Left ventricle myocardium inferior (tissue), 1 donor: ENCODE measurements at regions not wholly inside any gene's neighbourhood (a gene's known extent, or its start where the extent isn't known, plus 50 kb on each side); places are given as distances from the start of the nearest gene placed in this dataset.

Experiments used
- DNase-seq: peaks from one replicate; pipeline ENCODE4 v3.0.0-alpha.2; 2020
- H3K27ac ChIP-seq: fragments of 200-600 bp; replicated peaks from 2 replicates; pipeline ENCODE4 v1.8.0; 2021
- H3K27me3 ChIP-seq: fragments of 200-600 bp; 2 replicates; pipeline ENCODE4 v1.8.0; 2021; ENCODE audit warnings: low read depth
- H3K36me3 ChIP-seq: fragments of 200-600 bp; 2 replicates; pipeline ENCODE4 v1.8.0; 2021
- H3K4me1 ChIP-seq: fragments of 200-600 bp; 2 replicates; pipeline ENCODE4 v1.8.0; 2021
- H3K4me3 ChIP-seq: fragments of 200-600 bp; 2 replicates; pipeline ENCODE4 v1.8.0; 2021; ENCODE audit warnings: mild to moderate bottlenecking, moderate library complexity
- H3K9me3 ChIP-seq: fragments of 200-600 bp; replicated peaks from 2 replicates; pipeline ENCODE4 v1.8.0; 2021
- intact Hi-C: fragments of 100-400 bp; cut with micrococcal nuclease; formaldehyde crosslinking; loops from one replicate; pipeline ENCODE4 v1.11.0; 2022
- TF ChIP-seq, protein P1 (sequence below): fragments of 200-600 bp; IDR thresholded peaks from 2 replicates; pipeline ENCODE4 v1.8.0; 2021; ENCODE audit warnings: antibody characterized with exemption, mild to moderate bottlenecking, borderline replicate concordance
- donor health status: DM: no; HTN: yes; CAD: no; lungs with severe emphysema.

DNA sequence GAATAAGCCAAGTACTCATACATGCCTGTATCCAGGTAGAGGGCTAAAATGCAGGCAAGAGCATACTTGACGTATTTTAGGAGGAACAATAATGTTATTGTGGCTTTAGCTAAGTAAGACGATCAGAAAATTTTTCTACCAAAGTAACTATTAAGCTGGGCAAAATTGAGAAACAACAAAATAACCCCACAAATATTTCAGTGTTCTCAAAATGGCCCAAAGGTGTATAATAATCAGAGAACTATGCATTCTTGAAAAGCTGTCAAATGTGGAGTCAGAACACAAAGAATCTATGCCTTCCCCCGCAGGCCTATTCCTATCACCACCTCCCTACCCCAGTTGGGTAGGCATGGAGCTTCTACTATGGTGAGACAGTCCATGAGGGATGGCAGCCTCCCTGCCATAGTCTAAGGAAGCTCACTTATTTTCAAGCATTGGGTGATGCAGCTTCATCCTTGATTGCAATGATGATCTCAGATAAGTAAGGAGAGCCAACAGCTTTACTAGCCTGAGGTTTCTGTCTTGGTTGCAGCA is 1132.5 kb upstream of the SPRY2 start:
- Histone ChIP-seq H3K36me3 (no peaks in the 10 kb centered on the region), H3K27me3 (no peaks in the 10 kb centered on the region), H3K9me3 (peaks cover 12% of the 10 kb centered on the region), H3K4me3 (no peak overlapping the region), H3K4me1 (no peaks in the 10 kb centered on the region), H3K27ac (no peak overlapping the region)
- DNase-seq = no peak
- intact Hi-C loops = no loop called here
- TF ChIP-seq, protein P1, sequence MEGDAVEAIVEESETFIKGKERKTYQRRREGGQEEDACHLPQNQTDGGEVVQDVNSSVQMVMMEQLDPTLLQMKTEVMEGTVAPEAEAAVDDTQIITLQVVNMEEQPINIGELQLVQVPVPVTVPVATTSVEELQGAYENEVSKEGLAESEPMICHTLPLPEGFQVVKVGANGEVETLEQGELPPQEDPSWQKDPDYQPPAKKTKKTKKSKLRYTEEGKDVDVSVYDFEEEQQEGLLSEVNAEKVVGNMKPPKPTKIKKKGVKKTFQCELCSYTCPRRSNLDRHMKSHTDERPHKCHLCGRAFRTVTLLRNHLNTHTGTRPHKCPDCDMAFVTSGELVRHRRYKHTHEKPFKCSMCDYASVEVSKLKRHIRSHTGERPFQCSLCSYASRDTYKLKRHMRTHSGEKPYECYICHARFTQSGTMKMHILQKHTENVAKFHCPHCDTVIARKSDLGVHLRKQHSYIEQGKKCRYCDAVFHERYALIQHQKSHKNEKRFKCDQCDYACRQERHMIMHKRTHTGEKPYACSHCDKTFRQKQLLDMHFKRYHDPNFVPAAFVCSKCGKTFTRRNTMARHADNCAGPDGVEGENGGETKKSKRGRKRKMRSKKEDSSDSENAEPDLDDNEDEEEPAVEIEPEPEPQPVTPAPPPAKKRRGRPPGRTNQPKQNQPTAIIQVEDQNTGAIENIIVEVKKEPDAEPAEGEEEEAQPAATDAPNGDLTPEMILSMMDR = no peak

DNA sequence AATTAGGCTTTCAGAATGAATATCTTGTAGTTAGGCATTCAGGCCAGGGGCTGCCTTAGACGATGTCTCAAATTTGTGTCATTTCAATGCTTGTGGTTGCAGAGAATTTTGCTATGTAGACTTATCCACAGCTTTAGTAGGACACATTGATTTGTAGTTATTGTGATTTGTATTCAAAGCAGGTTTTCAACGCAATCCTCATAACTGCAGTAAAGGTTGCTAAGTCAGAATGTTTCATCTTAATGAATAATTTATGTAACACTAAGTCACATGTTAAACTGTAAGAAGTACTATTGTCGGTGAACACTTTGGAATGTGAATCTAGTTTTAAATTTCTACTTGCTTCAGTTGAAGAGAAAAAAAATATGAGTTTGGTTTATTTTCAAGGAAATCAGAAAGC is 1117.2 kb upstream of the SPRY2 start:
- intact Hi-C loops = no loop called here
- Histone ChIP-seq H3K27ac (no peak overlapping the region), H3K4me1 (no peaks in the 10 kb centered on the region), H3K9me3 (peaks cover 8% of the 10 kb centered on the region), H3K4me3 (no peak overlapping the region), H3K36me3 (no peaks in the 10 kb centered on the region), H3K27me3 (no peaks in the 10 kb centered on the region)
- TF ChIP-seq, protein P1 = no peak
- DNase-seq = no peak

DNA sequence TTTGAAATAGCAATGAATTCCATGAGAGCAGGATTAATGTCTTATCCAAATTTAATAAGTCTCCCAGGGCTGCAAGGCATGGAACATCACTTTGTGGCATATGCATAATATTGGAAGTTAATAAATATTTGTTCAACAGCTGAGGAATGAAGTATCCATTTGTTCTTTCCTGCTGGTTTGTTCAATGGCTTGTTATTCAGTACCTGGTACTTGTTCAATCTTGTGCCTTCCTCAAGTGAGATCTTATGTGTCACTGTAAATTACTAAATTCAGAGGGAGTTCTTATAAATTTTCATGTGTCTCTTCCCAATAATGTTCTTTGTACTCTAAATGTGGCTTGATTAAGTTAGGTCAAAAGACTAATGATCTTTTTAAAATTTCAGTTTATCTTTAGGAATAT is 1105.5 kb upstream of the SPRY2 start:
- Histone ChIP-seq H3K27ac (no peak overlapping the region), H3K4me3 (no peak overlapping the region), H3K36me3 (no peaks in the 10 kb centered on the region), H3K4me1 (no peaks in the 10 kb centered on the region), H3K27me3 (no peaks in the 10 kb centered on the region), H3K9me3 (peaks cover 4% of the 10 kb centered on the region)
- no peak for DNase-seq
- intact Hi-C loops = no loop called here
- TF ChIP-seq, protein P1 = no peak

DNA sequence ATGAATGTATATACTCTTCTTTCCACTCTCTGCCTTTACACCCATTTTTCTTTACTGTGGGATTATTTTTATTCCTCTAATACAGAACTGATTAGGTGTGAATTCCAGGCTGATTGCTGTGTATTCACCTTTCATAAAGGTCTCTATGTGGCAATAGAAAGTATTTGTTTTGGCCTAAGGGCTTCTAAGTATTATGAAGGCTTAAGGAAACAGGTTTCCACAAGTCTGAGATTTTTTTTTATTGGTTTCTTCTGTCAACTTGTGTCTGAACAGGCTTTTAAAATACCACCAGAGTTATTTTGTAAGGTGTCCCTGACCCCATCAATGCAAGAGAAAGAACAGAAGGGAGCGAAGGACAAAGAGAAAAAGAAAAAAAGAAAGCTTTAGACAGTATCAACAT is 1102.0 kb upstream of the SPRY2 start:
- intact Hi-C loops = no loop called here
- no peaks in the 10 kb centered on the region for H3K9me3 ChIP-seq
- H3K27ac ChIP-seq = no peak overlapping the region
- no peak overlapping the region for H3K4me3 ChIP-seq
- no peaks in the 10 kb centered on the region for H3K27me3 ChIP-seq
- no peaks in the 10 kb centered on the region for H3K4me1 ChIP-seq
- H3K36me3 ChIP-seq = no peaks in the 10 kb centered on the region
- DNase-seq = no peak
- TF ChIP-seq, protein P1 = no peak

DNA sequence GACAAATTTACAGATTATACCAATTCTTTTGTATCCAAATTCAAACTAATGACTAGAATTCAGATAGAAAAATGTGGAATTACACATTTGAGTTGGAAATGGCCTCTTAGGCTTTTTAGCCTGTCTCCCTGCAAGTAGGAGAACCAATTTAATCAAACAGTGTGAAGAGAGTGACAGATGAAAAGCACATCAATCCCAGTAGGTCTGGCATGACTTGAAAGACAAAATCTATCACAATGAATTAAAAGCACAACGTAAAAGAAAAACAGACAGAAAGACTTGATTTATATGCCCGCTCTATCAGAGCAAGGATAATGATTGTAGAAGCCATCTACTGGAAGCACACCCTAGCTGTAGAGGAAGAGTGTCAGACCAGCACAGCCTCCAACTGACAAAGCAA is 1084.4 kb upstream of the SPRY2 start:
- intact Hi-C loops = no loop called here

More for the DNA sequence above, 1084.4 kb upstream of the SPRY2 start:
- Histone ChIP-seq H3K27me3 (no peaks in the 10 kb centered on the region), H3K36me3 (no peaks in the 10 kb centered on the region), H3K4me3 (no peak overlapping the region), H3K9me3 (peaks cover 10% of the 10 kb centered on the region), H3K27ac (no peak overlapping the region), H3K4me1 (no peaks in the 10 kb centered on the region)
- TF ChIP-seq, protein P1 = no peak
- DNase-seq = no peak
